ENCODE measurements at regions not wholly inside any gene's neighbourhood (a gene's known extent, or its start where the extent isn't known, plus 50 kb on each side); places are given as distances from the start of the nearest gene placed in this dataset.

- no peak for DNase-seq (ENCODE audit: low read depth)
- no peak for TF ChIP-seq CTCF (IDR thresholded peaks at IDR 0.05; ENCODE audit: insufficient read depth, low read depth, low read length, missing control alignments)
- no peak overlapping the region for H3K4me3 ChIP-seq (ENCODE audit: low read depth, low read length)
These were observed 195.0 kb upstream of the MARCKS start for GRCh38 chr6:113662093-113662665.

GRCh38 chr6:113662688-113663333, 194.3 kb upstream of the MARCKS start:
- no peak overlapping the region for H3K4me3 ChIP-seq (ENCODE audit: low read depth, low read length)
- DNase-seq (ENCODE audit: low read depth): peak; percentile 40
- no peak for TF ChIP-seq CTCF (IDR thresholded peaks at IDR 0.05; ENCODE audit: insufficient read depth, low read depth, low read length, missing control alignments)

- no peak for TF ChIP-seq CTCF (IDR thresholded peaks at IDR 0.05; ENCODE audit: insufficient read depth, low read depth, low read length, missing control alignments)
- no peak overlapping the region for H3K4me3 ChIP-seq (ENCODE audit: low read depth, low read length)
- no peak for DNase-seq (ENCODE audit: low read depth)
These were observed 192.2 kb upstream of the MARCKS start for GRCh38 chr6:113664909-113665308.

- peak; percentile 39 for DNase-seq (ENCODE audit: low read depth)
- H3K4me3 ChIP-seq (ENCODE audit: low read depth, low read length): no peak overlapping the region
- TF ChIP-seq CTCF (IDR thresholded peaks at IDR 0.05; ENCODE audit: insufficient read depth, low read depth, low read length, missing control alignments): no peak
These were observed 188.3 kb upstream of the MARCKS start for GRCh38 chr6:113668641-113669408.

- no peak for DNase-seq (ENCODE audit: low read depth)
- TF ChIP-seq CTCF (IDR thresholded peaks at IDR 0.05; ENCODE audit: insufficient read depth, low read depth, low read length, missing control alignments): no peak
- H3K4me3 ChIP-seq (ENCODE audit: low read depth, low read length): no peak overlapping the region
These were observed 187.5 kb upstream of the MARCKS start for GRCh38 chr6:113669606-113670005.

- DNase-seq (ENCODE audit: low read depth): no peak
- no peak overlapping the region for H3K4me3 ChIP-seq (ENCODE audit: low read depth, low read length)
- TF ChIP-seq CTCF (IDR thresholded peaks at IDR 0.05; ENCODE audit: insufficient read depth, low read depth, low read length, missing control alignments): no peak
These were observed 185.7 kb upstream of the MARCKS start for GRCh38 chr6:113671421-113671820.

All from GM12865 (cell line).